Right lobe of liver (tissue), 6 donors: ENCODE measurements at regions not wholly inside any gene's neighbourhood (a gene's known extent, or its start where the extent isn't known, plus 50 kb on each side); places are given as distances from the start of the nearest gene placed in this dataset.

ENCODE experiments used
- ATAC-seq, 4 donors: fragments of 200-7000 bp; cut with Tn5 transposase; one replicate each; pipeline ENCODE4 v1.9.1; 2020; ENCODE audit warnings: mild to moderate bottlenecking in 4 of 4, moderate library complexity in 4 of 4
- DNase-seq, 3 donors: peaks; one replicate each; pipeline ENCODE4 v3.0.0-alpha.2; 2020
- H3K27ac ChIP-seq, 3 donors: fragments of 200-600 bp; one replicate each; pipeline ENCODE4 v1.8.0; 2022
- H3K27me3 ChIP-seq, 2 donors: fragments of 200-600 bp; one replicate each; pipeline ENCODE4 v1.8.0; 2022
- H3K36me3 ChIP-seq, 4 donors: fragments of 200-600 bp; sonication (generic) in 1 of 4; one replicate each; pipeline versions ENCODE4 v1.5.1 to v1.8.0; 2017 to 2022; ENCODE audit warnings: control low read depth in 1 of 4
- H3K4me1 ChIP-seq, 4 donors: fragments of 200-600 bp; sonication (generic) in 1 of 4; one replicate each; pipeline versions ENCODE4 v1.5.1 to v1.8.0; 2017 to 2022; ENCODE audit warnings: control low read depth in 1 of 4
- H3K4me3 ChIP-seq, 3 donors: fragments of 200-600 bp; one replicate each; pipeline ENCODE4 v1.8.0; 2022
- H3K9me3 ChIP-seq, 4 donors: fragments of 200-600 bp; sonication (generic) in 1 of 4; one replicate each; pipeline versions ENCODE4 v1.5.1 to v1.8.0; 2017 to 2022; ENCODE audit warnings: control low read depth in 1 of 4
- CTCF ChIP-seq, 4 donors: fragments of 200-600 bp in 3 of 4; fragments of 450-650 bp in 1 of 4; IDR thresholded peaks; one replicate each; pipeline versions ENCODE4 v1.5.1 to v1.8.0; 2016 to 2022; ENCODE audit warnings: antibody characterized with exemption in 4 of 4, mild to moderate bottlenecking in 2 of 4
- POLR2A ChIP-seq: fragments of 450-650 bp; IDR thresholded peaks from one replicate; pipeline ENCODE4 v1.6.1; 2017; ENCODE audit warnings: antibody characterized with exemption, mild to moderate bottlenecking
- WGBS: methylation state at CpG from one replicate; pipeline ENCODE4 v1.1.6; 2018; ENCODE audit warnings: low coverage, low lambda C conversion rate; ENCODE audit not compliant: insufficient coverage; ENCODE audit errors: missing lambda C conversion rate; 5-methylcytosine and 5-hydroxymethylcytosine counted together
- intact Hi-C, 2 donors: fragments of 100-400 bp; cut with DNase I; formaldehyde crosslinking; loops; one replicate each; pipeline versions ENCODE4 v1.11.2 to v1.14.1; 2022
- donor health status: DM: no; HTN: yes; CAD: no.
- donor health status: DM: no; HTN: no; CAD: no.
- donor health status: DM: no; HTN: no; CAD: no.
- donor health status: DM: no; HTN: yes; CAD: no.
- donor health status: DM: no; HTN: yes; CAD: no.

- no peak for ATAC-seq
- Histone ChIP-seq H3K4me1 (peaks cover 0 to 7% (median 3%) of the 10 kb centered on the region in 4 donors), H3K27me3 (no peaks in the 10 kb centered on the region), H3K9me3 (no peaks in the 10 kb centered on the region), H3K4me3 (no peak overlapping the region), H3K27ac (no peak overlapping the region), H3K36me3 (no peaks in the 10 kb centered on the region)
- no peak for DNase-seq
- WGBS: 48% methylated on average over 7 of the region's 20 CpGs
- intact Hi-C loops: no loop called here
- no peak for TF ChIP-seq POLR2A
- no peak for TF ChIP-seq CTCF (IDR thresholded peaks at IDR 0.05)
Measured at GRCh38 chr12:54129028-54129903, 59.5 kb downstream of the SMUG1 start.
